Gastrocnemius medialis (tissue), 4 donors: ENCODE measurements at regions not wholly inside any gene's neighbourhood (a gene's known extent, or its start where the extent isn't known, plus 50 kb on each side); places are given as distances from the start of the nearest gene placed in this dataset.

ENCODE experiments used
- CTCF ChIP-seq, 5 experiments: fragments of 450-650 bp in 3 of 5; fragments of 200-600 bp in 2 of 5; sonication (generic) in 2 of 5; IDR thresholded peaks in 4 of 5; conservative IDR thresholded peaks in 1 of 5; 1 replicate in 4 of 5; 2 replicates in 1 of 5; pipeline ENCODE4 v1.5.1; 2016 to 2019; ENCODE audit warnings: antibody characterized with exemption in 5 of 5, mild to moderate bottlenecking in 3 of 5, moderate library complexity in 3 of 5
- POLR2A ChIP-seq, 2 donors: fragments of 450-650 bp; IDR thresholded peaks; one replicate each; pipeline ENCODE4 v1.6.1; 2017; ENCODE audit warnings: antibody characterized with exemption in 2 of 2, mild to moderate bottlenecking in 2 of 2, moderate library complexity in 2 of 2

DNA sequence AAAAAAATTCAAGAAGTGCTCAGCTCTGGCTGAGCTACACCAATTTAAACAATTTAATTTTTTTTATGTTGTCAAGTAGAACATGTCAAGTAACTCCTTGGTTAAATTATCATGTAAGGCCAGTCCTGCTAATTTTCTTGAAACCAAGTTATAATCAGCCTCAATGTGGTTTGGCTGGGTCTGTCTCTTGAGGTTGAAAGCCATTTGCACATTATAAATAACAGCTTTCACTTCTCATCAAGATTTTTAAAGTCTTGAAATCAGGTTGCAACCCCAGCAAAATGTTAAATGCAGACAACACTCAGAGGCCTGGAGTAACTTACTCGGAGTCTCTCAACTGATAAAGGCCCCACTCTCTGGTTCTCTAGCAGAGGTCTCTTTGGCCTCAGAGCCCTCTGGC is 324.4 kb downstream of the BRD1 start:
- TF ChIP-seq CTCF (IDR thresholded peaks at IDR 0.05 in 4 of 5, conservative IDR thresholded peaks at IDR 0.05 in 1 of 5): no peak
- no peak for TF ChIP-seq POLR2A (IDR thresholded peaks at IDR 0.05)
